ENCODE measurements at regions not wholly inside any gene's neighbourhood (a gene's known extent, or its start where the extent isn't known, plus 50 kb on each side); places are given as distances from the start of the nearest gene placed in this dataset.
"Not testable (repeated sequence)": the region's sequence is repeated elsewhere in the genome, so short reads cannot be mapped to it uniquely, and the experiment has no call there.

DNA sequence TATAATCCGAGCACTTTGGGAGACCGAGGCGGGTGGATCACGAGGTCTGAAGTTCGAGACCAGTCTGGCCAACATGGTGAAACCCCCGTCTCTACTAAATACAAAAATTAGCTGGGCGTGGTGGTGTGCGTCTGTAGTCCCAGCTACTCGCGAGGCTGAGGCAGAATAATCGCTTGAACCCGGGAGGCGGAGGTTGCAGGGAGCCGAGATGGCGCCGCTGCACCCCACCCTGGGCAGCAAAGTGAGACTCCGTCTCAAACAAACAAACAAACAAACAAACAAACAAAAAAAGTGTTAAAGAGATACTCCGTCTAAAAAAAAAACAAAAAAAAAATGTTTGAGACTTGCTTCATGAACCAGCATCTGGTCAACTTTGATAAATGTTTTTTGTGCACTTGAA, 753.8 kb downstream of the PCDH17 start:
- not testable (repeated sequence) for H3K4me1 Mint-ChIP-seq; H3K4me3 Mint-ChIP-seq; H3K27ac Mint-ChIP-seq; ATAC-seq; H3K9me3 ChIP-seq (ENCODE audit: control insufficient read depth, low read length, poor library complexity, severe bottlenecking); H3K36me3 Mint-ChIP-seq (ENCODE audit: low read depth); DNase-seq; H3K27me3 Mint-ChIP-seq

DNA sequence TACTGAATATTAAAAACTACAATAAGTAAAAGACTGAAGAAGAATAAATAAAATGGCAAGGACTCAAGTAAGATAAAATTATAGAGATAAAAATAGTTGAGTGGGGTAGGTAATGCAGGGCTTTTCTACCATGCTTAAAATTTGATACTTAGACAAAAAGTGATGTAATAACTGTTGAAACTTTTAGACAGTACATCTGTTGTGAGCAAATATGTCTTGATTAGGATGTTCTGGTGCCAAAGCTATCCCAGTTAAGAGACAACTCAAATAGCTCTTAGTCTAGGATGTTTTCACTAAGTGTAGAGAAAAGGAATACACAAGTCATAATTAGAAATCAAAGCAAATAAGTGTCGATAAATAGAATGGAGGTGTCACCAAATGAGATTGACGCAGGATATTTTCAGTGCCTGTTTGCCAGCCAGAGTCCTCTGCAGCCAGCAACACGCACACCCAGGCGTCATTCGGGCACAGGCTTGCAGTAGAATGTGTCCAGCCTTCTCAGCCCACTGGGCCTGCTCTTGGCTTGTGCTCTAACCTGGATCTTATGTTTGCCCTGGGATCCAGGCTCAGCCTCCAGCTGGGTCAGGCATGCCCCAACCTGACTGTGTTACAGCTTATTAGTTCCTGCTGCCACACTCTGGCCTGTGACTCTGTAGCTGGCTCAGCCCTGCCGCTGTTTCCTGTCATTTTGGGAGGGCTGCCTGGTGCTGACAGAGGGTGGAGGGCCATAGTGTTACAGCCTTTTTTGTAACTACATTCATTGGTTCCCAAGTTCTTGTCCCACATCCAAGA, 766.2 kb downstream of the PCDH17 start:
- H3K36me3 Mint-ChIP-seq (ENCODE audit: low read depth) = no peaks in the 10 kb centered on the region
- DNase-seq = no peak
- no peak for ATAC-seq
- H3K27me3 Mint-ChIP-seq = no peaks in the 10 kb centered on the region
- no peaks in the 10 kb centered on the region for H3K9me3 ChIP-seq (ENCODE audit: control insufficient read depth, low read length, poor library complexity, severe bottlenecking)
- no peaks in the 10 kb centered on the region for H3K4me1 Mint-ChIP-seq
- H3K4me3 Mint-ChIP-seq = no peak overlapping the region
- no peak overlapping the region for H3K27ac Mint-ChIP-seq

DNA sequence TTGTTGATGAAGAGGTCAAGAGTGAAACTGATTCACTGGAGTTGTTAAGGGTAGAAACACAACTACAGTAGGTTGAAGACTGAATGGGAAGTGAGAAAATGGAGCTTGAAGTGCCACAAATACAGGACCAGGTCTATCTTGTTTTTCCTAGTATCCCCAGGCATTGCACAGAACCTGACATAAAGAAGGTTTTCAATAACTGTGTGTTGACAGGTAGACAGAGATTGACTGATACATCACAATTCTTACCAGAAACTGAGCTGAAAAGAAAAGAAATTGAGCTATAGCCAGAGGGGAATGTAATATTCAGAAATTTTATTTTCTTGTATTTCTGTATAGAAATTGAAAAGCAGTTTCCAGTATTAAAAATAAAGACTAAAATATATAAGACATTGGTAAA, 767.7 kb downstream of the PCDH17 start:
- DNase-seq = no peak
- no peak for ATAC-seq
- Mint-ChIP-seq H3K4me3 (no peak overlapping the region), H3K27ac (no peak overlapping the region), H3K4me1 (no peaks in the 10 kb centered on the region), H3K36me3 (ENCODE audit: low read depth) (no peaks in the 10 kb centered on the region), H3K27me3 (no peaks in the 10 kb centered on the region)
- H3K9me3 ChIP-seq (ENCODE audit: control insufficient read depth, low read length, poor library complexity, severe bottlenecking) = no peaks in the 10 kb centered on the region

DNA sequence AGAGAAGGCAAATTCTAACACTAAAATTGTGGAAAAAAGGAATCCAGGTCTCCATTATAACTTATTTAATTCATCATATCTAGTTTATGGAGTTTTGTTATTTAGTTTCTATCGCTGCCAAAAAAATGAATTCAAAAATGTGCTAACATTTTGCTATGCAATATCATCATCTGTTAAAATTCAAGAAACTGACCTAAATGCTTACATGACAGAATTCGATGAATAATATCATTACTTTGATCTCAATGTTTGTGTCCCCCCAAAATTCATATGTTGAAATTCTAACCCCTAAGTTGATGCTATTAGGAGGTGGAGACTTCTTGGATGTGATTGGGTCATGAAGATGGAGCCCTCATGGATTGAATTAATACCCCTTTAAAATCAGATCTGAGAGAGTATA, 775.0 kb downstream of the PCDH17 start:
- DNase-seq (no peak), ATAC-seq (no peak)
- no peak overlapping the region for H3K27ac Mint-ChIP-seq
- no peaks in the 10 kb centered on the region for H3K4me1 Mint-ChIP-seq
- H3K4me3 Mint-ChIP-seq = no peak overlapping the region
- H3K9me3 ChIP-seq (ENCODE audit: control insufficient read depth, low read length, poor library complexity, severe bottlenecking) = no peaks in the 10 kb centered on the region
- H3K27me3 Mint-ChIP-seq = no peaks in the 10 kb centered on the region
- H3K36me3 Mint-ChIP-seq (ENCODE audit: low read depth) = no peaks in the 10 kb centered on the region

DNA sequence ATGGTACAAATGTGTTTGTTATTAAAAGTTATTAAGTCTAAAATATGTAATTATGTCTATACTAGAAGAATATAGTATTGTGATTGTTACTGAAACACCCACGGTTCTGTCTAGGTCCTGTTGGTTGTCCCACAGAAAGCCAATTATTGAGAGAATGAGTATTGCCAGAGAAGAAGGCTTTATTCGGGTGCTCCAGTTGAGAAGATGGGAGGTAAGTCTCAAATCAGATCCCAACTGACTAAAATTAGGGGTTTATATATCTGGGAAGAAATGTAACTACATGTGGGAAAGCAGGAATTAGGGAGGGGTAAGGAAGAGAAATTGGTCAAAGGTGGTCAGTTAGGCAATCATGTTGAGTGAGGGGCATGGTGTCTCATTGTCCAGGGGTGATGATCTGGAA, 798.4 kb downstream of the PCDH17 start:
- H3K27me3 Mint-ChIP-seq = no peaks in the 10 kb centered on the region
- H3K9me3 ChIP-seq (ENCODE audit: control insufficient read depth, low read length, poor library complexity, severe bottlenecking) = no peaks in the 10 kb centered on the region
- H3K4me1 Mint-ChIP-seq = no peaks in the 10 kb centered on the region
- H3K27ac Mint-ChIP-seq = no peak overlapping the region
- H3K36me3 Mint-ChIP-seq (ENCODE audit: low read depth) = no peaks in the 10 kb centered on the region
- no peak overlapping the region for H3K4me3 Mint-ChIP-seq
- no peak for DNase-seq
- ATAC-seq = no peak

DNA sequence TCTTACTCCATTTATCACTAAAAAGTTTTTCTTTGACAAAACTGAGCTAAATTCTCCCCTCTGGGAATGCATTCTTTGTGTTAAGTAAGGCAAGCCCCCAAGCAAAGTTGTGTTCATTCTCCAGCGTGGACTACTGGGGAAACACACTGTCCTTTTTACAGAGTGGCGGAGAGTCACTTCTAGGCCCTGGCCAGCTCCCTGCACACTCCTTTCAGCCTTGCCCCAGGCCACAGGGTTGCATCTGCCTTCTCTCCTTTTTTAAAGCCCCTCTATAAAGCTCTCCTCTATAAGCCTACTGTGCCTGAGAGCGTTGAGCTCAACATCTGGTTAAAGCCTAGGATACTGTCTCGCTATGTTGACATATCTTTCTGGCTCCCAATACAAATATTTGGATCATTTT, 803.4 kb downstream of the PCDH17 start:
- H3K9me3 ChIP-seq (ENCODE audit: control insufficient read depth, low read length, poor library complexity, severe bottlenecking) = no peaks in the 10 kb centered on the region
- Mint-ChIP-seq H3K27me3 (no peaks in the 10 kb centered on the region), H3K4me3 (no peak overlapping the region), H3K27ac (no peak overlapping the region), H3K36me3 (ENCODE audit: low read depth) (no peaks in the 10 kb centered on the region), H3K4me1 (no peaks in the 10 kb centered on the region)
- DNase-seq (no peak), ATAC-seq (no peak)

DNA sequence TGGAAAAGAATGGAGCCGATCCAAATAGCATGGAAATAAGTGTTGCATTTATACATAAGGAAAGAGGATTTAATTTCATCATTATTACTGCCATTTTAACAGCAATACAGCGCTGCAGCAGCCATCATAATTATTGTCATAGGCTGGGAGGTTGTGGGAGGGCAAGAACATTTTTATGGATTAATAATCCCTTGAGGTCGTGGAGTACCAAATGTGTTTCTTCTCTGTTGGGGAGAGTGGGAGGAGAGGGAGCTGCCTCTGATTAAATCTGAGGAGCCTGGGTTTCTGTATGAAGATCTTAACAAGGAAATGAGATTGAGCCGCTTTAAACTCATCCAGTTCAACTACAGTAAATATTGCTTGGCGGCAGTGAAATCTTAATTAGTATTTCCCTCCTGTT, 805.9 kb downstream of the PCDH17 start:
- Mint-ChIP-seq H3K36me3 (ENCODE audit: low read depth) (no peaks in the 10 kb centered on the region), H3K4me3 (no peak overlapping the region), H3K4me1 (no peaks in the 10 kb centered on the region), H3K27me3 (no peaks in the 10 kb centered on the region), H3K27ac (no peak overlapping the region)
- DNase-seq (no peak), ATAC-seq (no peak)
- H3K9me3 ChIP-seq (ENCODE audit: control insufficient read depth, low read length, poor library complexity, severe bottlenecking) = no peaks in the 10 kb centered on the region

DNA sequence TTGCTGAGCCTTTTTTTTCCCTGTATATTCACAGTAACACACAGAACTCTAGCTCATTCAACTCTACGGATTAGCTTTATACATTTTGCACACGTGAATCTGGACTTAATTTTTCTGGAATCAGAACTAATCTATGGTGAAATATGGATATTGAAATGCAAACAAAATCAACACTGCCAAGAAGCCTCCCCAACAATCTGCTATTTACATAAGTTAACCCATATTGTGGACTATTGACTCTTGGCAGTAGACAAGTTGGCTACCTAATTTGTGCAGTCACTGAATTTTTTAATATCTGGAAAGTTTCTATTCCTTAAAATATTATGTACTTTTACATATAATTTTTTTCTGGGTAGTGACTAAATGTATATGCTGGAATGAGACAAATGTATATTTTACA, 815.4 kb downstream of the PCDH17 start:
- H3K9me3 ChIP-seq (ENCODE audit: control insufficient read depth, low read length, poor library complexity, severe bottlenecking) = no peaks in the 10 kb centered on the region
- Mint-ChIP-seq H3K36me3 (ENCODE audit: low read depth) (no peaks in the 10 kb centered on the region), H3K4me3 (no peak overlapping the region), H3K27me3 (no peaks in the 10 kb centered on the region), H3K27ac (no peak overlapping the region), H3K4me1 (no peaks in the 10 kb centered on the region)
- DNase-seq (no peak), ATAC-seq (no peak)

DNA sequence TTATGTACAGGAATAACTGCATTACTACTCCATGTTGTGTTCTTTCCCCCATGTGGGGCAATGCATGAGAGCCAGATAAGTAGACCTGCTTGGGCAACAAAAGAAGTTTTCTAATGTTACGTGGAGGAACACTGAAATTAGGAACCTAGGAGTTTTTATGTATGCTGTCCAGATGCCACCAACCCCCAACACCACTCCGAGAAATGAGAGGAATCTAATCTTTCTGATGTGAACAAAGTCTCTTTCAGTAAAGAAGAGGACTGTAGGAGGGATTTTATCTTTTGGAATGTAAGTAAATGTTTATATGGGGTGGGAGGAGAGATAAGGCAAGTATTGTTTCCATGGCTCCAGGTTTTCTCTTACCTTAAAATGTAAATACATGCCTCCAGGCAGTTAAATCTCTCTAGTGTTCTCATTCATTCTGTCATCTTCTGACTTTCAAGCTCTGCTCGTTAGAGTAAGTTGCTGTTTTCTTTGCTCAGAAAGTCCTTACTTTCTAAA, 820.6 kb downstream of the PCDH17 start:
- H3K4me3 Mint-ChIP-seq = no peak overlapping the region
- no peaks in the 10 kb centered on the region for H3K36me3 Mint-ChIP-seq (ENCODE audit: low read depth)
- H3K9me3 ChIP-seq (ENCODE audit: control insufficient read depth, low read length, poor library complexity, severe bottlenecking) = no peaks in the 10 kb centered on the region
- no peaks in the 10 kb centered on the region for H3K27me3 Mint-ChIP-seq
- DNase-seq (no peak), ATAC-seq (no peak)
- H3K27ac Mint-ChIP-seq = no peak overlapping the region
- no peaks in the 10 kb centered on the region for H3K4me1 Mint-ChIP-seq

DNA sequence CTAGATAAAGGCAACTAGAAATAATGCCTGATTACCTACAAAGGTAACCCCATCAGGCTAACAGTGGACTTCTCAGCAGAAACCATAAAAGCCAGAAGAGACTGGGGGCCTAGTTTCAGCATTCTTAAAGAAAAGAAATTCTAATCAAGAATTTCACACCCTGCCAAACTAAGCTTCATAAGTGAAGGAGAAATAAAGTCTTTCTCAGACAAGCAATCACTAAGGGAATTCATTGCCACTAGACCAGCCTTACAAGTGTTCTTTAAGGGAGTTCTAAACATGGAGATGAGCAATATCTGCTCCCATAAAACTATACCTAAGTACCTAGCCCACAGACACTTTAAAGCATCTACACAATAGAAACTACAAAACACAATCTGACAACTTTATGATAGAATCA, 823.5 kb downstream of the PCDH17 start:
- H3K9me3 ChIP-seq (ENCODE audit: control insufficient read depth, low read length, poor library complexity, severe bottlenecking) = no peaks in the 10 kb centered on the region
- ATAC-seq = no peak
- Mint-ChIP-seq H3K4me3 (no peak overlapping the region), H3K27me3 (no peaks in the 10 kb centered on the region), H3K4me1 (no peaks in the 10 kb centered on the region), H3K27ac (no peak overlapping the region), H3K36me3 (ENCODE audit: low read depth) (no peaks in the 10 kb centered on the region)
- no peak for DNase-seq

DNA sequence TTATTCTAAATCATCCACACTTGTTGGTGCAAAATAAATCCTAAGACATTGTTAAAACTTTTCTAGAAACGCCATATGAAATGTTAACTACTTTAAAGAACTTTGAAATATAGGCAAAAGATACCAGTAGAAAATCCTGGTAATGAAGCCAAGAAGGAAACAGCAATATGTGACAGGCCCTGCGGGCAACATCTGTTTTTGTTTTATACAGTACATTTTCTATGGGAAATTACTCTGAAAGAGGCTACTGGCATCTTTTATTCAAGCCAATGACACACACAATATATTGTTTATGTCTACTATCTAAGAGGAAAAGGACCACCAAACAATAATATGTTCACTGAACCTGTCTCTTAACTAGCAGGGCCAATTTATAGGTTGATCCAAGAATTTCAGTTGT, 829.7 kb downstream of the PCDH17 start:
- Mint-ChIP-seq H3K27me3 (no peaks in the 10 kb centered on the region), H3K36me3 (ENCODE audit: low read depth) (no peaks in the 10 kb centered on the region)

DNA sequence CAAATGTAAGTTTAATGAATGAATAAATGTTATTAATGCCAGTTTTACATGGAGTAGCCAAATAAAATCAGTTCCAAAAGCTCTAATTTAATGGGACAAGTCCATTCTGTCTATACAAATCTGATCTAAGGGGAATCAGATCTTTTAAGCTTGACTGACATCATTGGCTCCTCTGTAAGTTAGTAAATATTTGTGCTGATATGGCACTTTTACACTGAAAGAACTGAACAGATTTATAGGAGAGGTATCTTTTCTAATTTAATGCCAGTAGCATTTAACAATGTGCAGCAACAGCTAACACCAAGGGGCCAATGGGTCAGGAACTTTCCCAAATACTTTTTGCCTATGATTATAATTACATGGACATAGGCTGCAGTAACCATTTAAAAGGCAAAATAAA, 832.3 kb downstream of the PCDH17 start:
- no peaks in the 10 kb centered on the region for H3K9me3 ChIP-seq (ENCODE audit: control insufficient read depth, low read length, poor library complexity, severe bottlenecking)
- Mint-ChIP-seq H3K27me3 (no peaks in the 10 kb centered on the region), H3K4me1 (no peaks in the 10 kb centered on the region), H3K36me3 (ENCODE audit: low read depth) (no peaks in the 10 kb centered on the region), H3K4me3 (no peak overlapping the region), H3K27ac (no peak overlapping the region)
- no peak for DNase-seq
- ATAC-seq = no peak

More for the DNA sequence above, 829.7 kb downstream of the PCDH17 start:
- Mint-ChIP-seq H3K4me1 (no peaks in the 10 kb centered on the region), H3K27ac (no peak overlapping the region), H3K4me3 (no peak overlapping the region)
- H3K9me3 ChIP-seq (ENCODE audit: control insufficient read depth, low read length, poor library complexity, severe bottlenecking) = no peaks in the 10 kb centered on the region
- ATAC-seq = no peak
- DNase-seq = no peak

DNA sequence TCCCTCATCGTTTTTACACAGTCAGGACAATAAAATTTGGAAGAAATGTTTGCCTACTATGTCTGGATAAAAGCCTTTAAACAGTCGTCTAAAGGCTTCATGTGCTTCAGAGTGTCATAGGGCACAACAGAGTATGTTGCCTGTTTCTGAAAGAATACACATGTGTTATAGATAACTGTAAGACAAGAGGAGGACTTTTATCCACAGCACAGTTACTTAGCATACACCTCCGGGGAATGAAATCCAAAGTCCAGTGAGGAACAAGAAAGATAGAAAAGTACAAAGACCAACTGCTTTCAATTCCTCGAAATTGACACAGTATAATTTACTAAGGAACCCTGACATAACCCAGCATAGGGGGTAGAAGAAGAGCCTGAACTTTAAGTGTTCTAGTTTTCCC, 835.6 kb downstream of the PCDH17 start:
- H3K9me3 ChIP-seq (ENCODE audit: control insufficient read depth, low read length, poor library complexity, severe bottlenecking) = no peaks in the 10 kb centered on the region

DNA sequence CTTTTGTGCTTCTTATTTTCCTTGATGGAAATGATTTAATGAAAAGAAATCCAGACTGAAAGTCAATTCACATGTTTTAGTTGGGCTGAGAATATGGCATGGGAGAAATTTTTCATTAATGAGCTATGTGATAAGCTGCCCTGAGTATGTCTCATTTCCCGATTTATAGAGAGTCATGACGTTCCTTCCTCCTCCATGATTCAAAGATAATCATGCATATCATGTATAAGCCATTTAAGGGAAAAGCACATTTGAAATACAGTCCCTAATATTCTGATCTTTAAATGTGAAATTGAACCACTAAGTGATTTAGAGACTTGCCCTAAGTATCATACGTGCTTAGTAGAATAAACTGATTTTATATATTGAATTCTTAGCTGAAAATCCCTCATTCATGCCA, 840.9 kb downstream of the PCDH17 start:
- H3K4me3 Mint-ChIP-seq = no peak overlapping the region
- no peaks in the 10 kb centered on the region for H3K27me3 Mint-ChIP-seq
- no peak for ATAC-seq

More for the DNA sequence above, 835.6 kb downstream of the PCDH17 start:
- no peak overlapping the region for H3K4me3 Mint-ChIP-seq
- H3K36me3 Mint-ChIP-seq (ENCODE audit: low read depth) = no peaks in the 10 kb centered on the region
- no peaks in the 10 kb centered on the region for H3K4me1 Mint-ChIP-seq
- H3K27ac Mint-ChIP-seq = no peak overlapping the region
- no peak for DNase-seq
- no peak for ATAC-seq
- no peaks in the 10 kb centered on the region for H3K27me3 Mint-ChIP-seq

More for the DNA sequence above, 840.9 kb downstream of the PCDH17 start:
- Mint-ChIP-seq H3K4me1 (no peaks in the 10 kb centered on the region), H3K27ac (no peak overlapping the region), H3K36me3 (ENCODE audit: low read depth) (no peaks in the 10 kb centered on the region)
- DNase-seq = no peak
- H3K9me3 ChIP-seq (ENCODE audit: control insufficient read depth, low read length, poor library complexity, severe bottlenecking) = no peaks in the 10 kb centered on the region

Measured in T-helper 17 cell (primary cell).